ENCODE measurements at regions not wholly inside any gene's neighbourhood (a gene's known extent, or its start where the extent isn't known, plus 50 kb on each side); places are given as distances from the start of the nearest gene placed in this dataset.

DNA sequence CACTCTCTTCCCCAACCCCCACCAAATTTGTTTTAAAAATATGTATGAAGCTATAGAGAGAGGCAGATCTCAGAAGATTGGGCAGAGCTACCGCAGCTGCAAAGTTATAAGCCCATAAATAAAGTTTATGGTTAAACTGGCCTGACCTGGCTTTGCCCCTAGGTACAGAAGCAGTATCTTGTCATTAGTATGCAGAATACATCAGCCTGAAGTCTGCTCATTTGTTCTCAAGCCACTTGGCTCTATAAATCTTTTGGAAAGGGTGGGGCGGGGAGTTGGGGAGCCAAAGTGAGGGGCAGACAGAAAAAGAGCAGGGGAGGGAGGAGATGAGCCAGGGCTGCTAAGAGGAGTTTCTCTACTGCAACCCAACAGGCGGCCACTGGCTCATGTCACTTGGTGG, 113.2 kb downstream of the SOX9 start:
- H3K27me3 ChIP-seq (ENCODE audit: control insufficient read depth in 1 of 2, insufficient read depth in 2 of 2, low read length in 2 of 2), result no peaks in the 10 kb centered on the region
- H3K4me3 ChIP-seq (ENCODE audit: low read depth in 1 of 2, low read length in 2 of 2), result no peak overlapping the region
- no peaks in the 10 kb centered on the region for H3K9me3 ChIP-seq (ENCODE audit: control insufficient read depth in 1 of 2, low read length in 2 of 2)
- H3K27ac ChIP-seq (ENCODE audit: low read depth, low read length), result no peak overlapping the region
- H3K4me1 ChIP-seq (ENCODE audit: control insufficient read depth in 1 of 2, insufficient read depth in 2 of 2, low read length in 2 of 2), result no peaks in the 10 kb centered on the region
- no peak overlapping the region for H3K9ac ChIP-seq (ENCODE audit: low read depth in 1 of 2, low read length in 2 of 2)
- H3K36me3 ChIP-seq (ENCODE audit: control insufficient read depth in 1 of 2, insufficient read depth in 2 of 2, low read length in 2 of 2), result no peaks in the 10 kb centered on the region

DNA sequence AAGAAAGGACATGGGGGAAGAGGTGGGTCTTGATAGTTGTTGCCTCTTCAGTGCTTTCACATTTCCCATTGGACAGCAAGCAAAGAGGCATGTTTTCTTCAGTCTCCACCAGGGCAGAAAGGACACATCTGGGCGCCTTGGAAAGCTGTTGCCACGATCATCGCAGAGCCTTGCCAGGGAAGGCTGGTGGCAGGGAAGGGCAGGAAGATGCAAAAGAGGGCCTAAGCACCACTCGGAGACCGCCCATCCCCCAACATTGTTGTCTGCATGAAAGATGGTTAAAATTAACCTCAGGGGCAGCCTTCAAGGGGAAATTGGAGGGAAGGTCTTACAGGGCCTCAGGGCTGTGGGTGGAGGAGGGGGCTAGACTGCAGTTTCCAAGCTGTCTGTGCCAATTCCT, 114.2 kb downstream of the SOX9 start:
- Histone ChIP-seq H3K36me3 (ENCODE audit: control insufficient read depth in 1 of 2, insufficient read depth in 2 of 2, low read length in 2 of 2) (no peaks in the 10 kb centered on the region), H3K4me1 (ENCODE audit: control insufficient read depth in 1 of 2, insufficient read depth in 2 of 2, low read length in 2 of 2) (no peaks in the 10 kb centered on the region), H3K4me3 (ENCODE audit: low read depth in 1 of 2, low read length in 2 of 2) (no peak overlapping the region), H3K9me3 (ENCODE audit: control insufficient read depth in 1 of 2, low read length in 2 of 2) (no peaks in the 10 kb centered on the region), H3K27ac (ENCODE audit: low read depth, low read length) (no peak overlapping the region), H3K27me3 (ENCODE audit: control insufficient read depth in 1 of 2, insufficient read depth in 2 of 2, low read length in 2 of 2) (no peaks in the 10 kb centered on the region), H3K9ac (ENCODE audit: low read depth in 1 of 2, low read length in 2 of 2) (no peak overlapping the region)

DNA sequence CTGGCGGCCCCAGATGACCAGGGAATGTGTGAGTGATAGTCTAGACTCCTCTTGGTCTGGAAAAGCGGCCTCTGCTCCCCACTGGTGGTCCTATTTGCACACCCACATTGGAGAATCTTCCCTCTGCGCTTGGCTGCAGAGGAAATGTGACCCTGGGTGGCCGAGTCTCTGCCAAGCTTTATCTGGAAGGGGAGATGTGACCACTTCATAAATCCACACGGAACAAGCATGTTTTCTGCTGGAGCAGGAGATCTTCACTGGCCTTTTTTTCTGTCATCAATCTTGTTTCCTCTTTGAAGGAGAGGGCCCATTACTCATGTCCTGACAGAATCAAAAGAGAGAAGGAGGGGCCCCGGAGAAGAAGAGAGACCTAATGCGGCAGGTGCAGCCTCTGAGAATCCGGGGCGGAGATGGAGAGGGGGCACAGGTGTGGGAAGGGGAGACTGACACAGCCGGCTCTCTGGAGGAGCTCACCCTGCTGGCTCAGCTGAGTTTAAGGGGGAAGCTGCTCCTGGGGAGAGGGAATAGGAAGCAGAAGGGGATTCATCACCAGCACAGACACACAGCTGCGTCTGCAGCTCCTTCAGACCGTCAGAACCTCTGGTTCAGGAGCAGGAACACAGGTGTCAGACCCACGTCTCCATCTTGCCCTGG, 116.3 kb downstream of the SOX9 start:
- H3K9me3 ChIP-seq (ENCODE audit: control insufficient read depth in 1 of 2, low read length in 2 of 2), result no peaks in the 10 kb centered on the region
- no peak overlapping the region for H3K4me3 ChIP-seq (ENCODE audit: low read depth in 1 of 2, low read length in 2 of 2)
- H3K27me3 ChIP-seq (ENCODE audit: control insufficient read depth in 1 of 2, insufficient read depth in 2 of 2, low read length in 2 of 2), result no peaks in the 10 kb centered on the region
- H3K4me1 ChIP-seq (ENCODE audit: control insufficient read depth in 1 of 2, insufficient read depth in 2 of 2, low read length in 2 of 2), result no peaks in the 10 kb centered on the region
- no peak overlapping the region for H3K9ac ChIP-seq (ENCODE audit: low read depth in 1 of 2, low read length in 2 of 2)
- no peaks in the 10 kb centered on the region for H3K36me3 ChIP-seq (ENCODE audit: control insufficient read depth in 1 of 2, insufficient read depth in 2 of 2, low read length in 2 of 2)
- H3K27ac ChIP-seq (ENCODE audit: low read depth, low read length), result no peak overlapping the region

DNA sequence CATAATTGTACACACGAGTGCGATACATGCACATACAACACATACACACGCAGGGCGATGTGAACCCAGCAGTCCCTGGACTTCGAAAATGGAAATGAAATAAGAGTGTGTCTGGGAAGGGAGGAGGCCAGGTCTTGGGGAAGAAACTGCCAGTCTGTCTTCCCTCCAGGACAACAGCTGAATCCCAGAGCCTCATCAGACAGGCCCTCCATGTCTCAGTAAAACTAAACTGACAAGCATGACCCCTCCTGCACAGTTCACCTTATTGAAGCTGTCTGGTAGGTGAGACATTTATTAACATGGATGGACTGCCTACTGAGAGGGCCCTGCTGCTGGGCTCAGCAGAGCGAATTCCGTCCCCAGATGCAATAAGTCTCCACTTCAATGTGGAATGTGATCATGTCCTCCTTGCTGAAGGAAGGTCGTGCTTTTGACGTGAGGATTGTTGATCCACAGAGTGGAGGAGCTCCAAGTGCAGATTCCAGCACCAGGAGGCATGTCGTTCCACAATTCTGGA, 117.4 kb downstream of the SOX9 start:
- Histone ChIP-seq H3K9ac (ENCODE audit: low read depth in 1 of 2, low read length in 2 of 2) (no peak overlapping the region), H3K27ac (ENCODE audit: low read depth, low read length) (no peak overlapping the region), H3K4me3 (ENCODE audit: low read depth in 1 of 2, low read length in 2 of 2) (no peak overlapping the region), H3K9me3 (ENCODE audit: control insufficient read depth in 1 of 2, low read length in 2 of 2) (no peaks in the 10 kb centered on the region), H3K27me3 (ENCODE audit: control insufficient read depth in 1 of 2, insufficient read depth in 2 of 2, low read length in 2 of 2) (no peaks in the 10 kb centered on the region), H3K36me3 (ENCODE audit: control insufficient read depth in 1 of 2, insufficient read depth in 2 of 2, low read length in 2 of 2) (no peaks in the 10 kb centered on the region), H3K4me1 (ENCODE audit: control insufficient read depth in 1 of 2, insufficient read depth in 2 of 2, low read length in 2 of 2) (no peaks in the 10 kb centered on the region)

DNA sequence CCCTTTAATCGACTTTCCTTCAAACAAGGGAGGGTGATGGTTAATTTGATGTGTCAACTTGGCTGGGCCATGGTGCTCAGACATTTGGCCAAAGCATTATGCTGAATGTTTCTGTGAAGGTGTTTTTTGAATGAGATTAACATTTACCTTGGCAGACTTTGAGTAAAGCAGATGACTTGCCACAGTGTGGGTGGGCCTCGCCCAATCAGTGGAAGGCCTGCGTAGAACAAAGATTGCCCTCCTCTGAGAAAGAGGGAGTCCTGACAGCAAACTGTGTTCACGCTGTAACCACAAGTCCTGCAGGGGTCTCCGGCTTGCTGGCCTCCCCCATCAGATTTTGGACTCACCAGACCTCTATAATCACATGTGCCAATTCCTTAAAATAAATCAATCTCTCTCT, 118.7 kb downstream of the SOX9 start:
- Histone ChIP-seq H3K4me1 (ENCODE audit: control insufficient read depth in 1 of 2, insufficient read depth in 2 of 2, low read length in 2 of 2) (no peaks in the 10 kb centered on the region), H3K4me3 (ENCODE audit: low read depth in 1 of 2, low read length in 2 of 2) (no peak overlapping the region), H3K9ac (ENCODE audit: low read depth in 1 of 2, low read length in 2 of 2) (no peak overlapping the region), H3K36me3 (ENCODE audit: control insufficient read depth in 1 of 2, insufficient read depth in 2 of 2, low read length in 2 of 2) (no peaks in the 10 kb centered on the region), H3K9me3 (ENCODE audit: control insufficient read depth in 1 of 2, low read length in 2 of 2) (peaks cover 3 to 6% of the 10 kb centered on the region in 2 donors), H3K27me3 (ENCODE audit: control insufficient read depth in 1 of 2, insufficient read depth in 2 of 2, low read length in 2 of 2) (no peaks in the 10 kb centered on the region), H3K27ac (ENCODE audit: low read depth, low read length) (no peak overlapping the region)

DNA sequence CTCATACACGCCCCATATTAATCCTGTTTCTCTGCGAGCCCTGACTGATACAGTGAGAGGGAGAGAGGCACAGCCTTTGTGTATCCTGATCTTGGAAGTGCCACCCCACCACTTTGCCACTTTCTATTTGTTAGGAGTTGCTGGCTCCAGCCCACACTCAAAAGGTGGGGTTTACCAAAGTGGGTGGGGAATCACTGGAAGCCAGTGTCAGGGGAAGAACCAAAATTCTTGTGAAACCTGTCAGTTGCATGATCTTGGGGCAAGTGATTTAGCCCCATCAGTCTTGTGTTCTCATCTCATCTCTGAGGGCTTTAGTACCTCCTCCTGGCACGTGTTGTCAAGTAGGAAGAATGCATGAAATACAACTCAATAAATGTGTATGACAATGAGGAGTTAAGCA, 119.5 kb downstream of the SOX9 start:
- Histone ChIP-seq H3K27ac (ENCODE audit: low read depth, low read length) (no peak overlapping the region), H3K9me3 (ENCODE audit: control insufficient read depth in 1 of 2, low read length in 2 of 2) (peaks cover 3 to 6% of the 10 kb centered on the region in 2 donors), H3K4me3 (ENCODE audit: low read depth in 1 of 2, low read length in 2 of 2) (no peak overlapping the region), H3K4me1 (ENCODE audit: control insufficient read depth in 1 of 2, insufficient read depth in 2 of 2, low read length in 2 of 2) (no peaks in the 10 kb centered on the region), H3K36me3 (ENCODE audit: control insufficient read depth in 1 of 2, insufficient read depth in 2 of 2, low read length in 2 of 2) (no peaks in the 10 kb centered on the region), H3K9ac (ENCODE audit: low read depth in 1 of 2, low read length in 2 of 2) (no peak overlapping the region), H3K27me3 (ENCODE audit: control insufficient read depth in 1 of 2, insufficient read depth in 2 of 2, low read length in 2 of 2) (no peaks in the 10 kb centered on the region)

DNA sequence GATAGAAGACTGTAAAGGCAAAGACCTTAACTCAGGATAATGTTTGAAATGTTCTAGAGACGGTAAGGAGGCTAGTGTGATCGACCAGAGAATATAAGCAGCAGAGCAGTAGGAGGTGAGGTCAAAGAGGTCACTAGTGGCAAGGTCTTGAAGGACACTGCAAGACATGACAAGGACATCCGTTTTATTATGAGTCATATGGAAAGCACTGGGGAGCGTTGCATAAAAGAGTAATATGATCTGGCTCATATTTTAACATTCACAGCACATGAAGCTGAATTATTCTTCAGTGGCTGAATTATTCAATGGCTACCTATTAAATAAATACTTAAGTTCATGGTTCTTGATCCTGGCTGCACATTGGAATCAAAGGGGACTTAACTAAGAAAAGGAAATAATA, 123.7 kb downstream of the SOX9 start:
- Histone ChIP-seq H3K36me3 (ENCODE audit: control insufficient read depth in 1 of 2, insufficient read depth in 2 of 2, low read length in 2 of 2) (no peaks in the 10 kb centered on the region), H3K9me3 (ENCODE audit: control insufficient read depth in 1 of 2, low read length in 2 of 2) (peaks cover 3 to 6% of the 10 kb centered on the region in 2 donors), H3K27ac (ENCODE audit: low read depth, low read length) (no peak overlapping the region), H3K4me3 (ENCODE audit: low read depth in 1 of 2, low read length in 2 of 2) (no peak overlapping the region), H3K27me3 (ENCODE audit: control insufficient read depth in 1 of 2, insufficient read depth in 2 of 2, low read length in 2 of 2) (no peaks in the 10 kb centered on the region), H3K4me1 (ENCODE audit: control insufficient read depth in 1 of 2, insufficient read depth in 2 of 2, low read length in 2 of 2) (peaks cover 4 to 8% of the 10 kb centered on the region in 2 donors), H3K9ac (ENCODE audit: low read depth in 1 of 2, low read length in 2 of 2) (no peak overlapping the region)

DNA sequence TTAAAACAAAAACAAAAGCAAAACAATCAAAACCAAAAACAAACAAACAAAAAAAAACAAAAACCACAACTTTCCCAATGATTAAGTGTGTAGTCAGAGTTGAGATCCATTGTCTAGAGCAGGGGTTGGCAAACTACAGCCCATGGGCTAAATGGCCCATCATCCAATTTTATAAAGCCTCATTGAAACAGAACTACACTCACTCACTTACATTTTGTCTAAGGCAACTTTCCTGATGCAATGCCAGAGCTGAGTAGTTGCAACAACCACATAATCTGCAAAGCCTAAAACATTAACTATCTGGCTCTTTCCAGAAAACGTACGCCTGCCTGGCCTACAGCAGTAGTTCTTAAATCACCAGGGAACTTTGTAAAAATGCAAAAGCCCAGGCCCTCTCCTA, 124.1 kb downstream of the SOX9 start:
- peaks cover 7 to 11% of the 10 kb centered on the region in 2 donors for H3K4me1 ChIP-seq (ENCODE audit: control insufficient read depth in 1 of 2, insufficient read depth in 2 of 2, low read length in 2 of 2)
- H3K27ac ChIP-seq (ENCODE audit: low read depth, low read length), result no peak overlapping the region
- no peaks in the 10 kb centered on the region for H3K36me3 ChIP-seq (ENCODE audit: control insufficient read depth in 1 of 2, insufficient read depth in 2 of 2, low read length in 2 of 2)
- H3K9ac ChIP-seq (ENCODE audit: low read depth in 1 of 2, low read length in 2 of 2), result no peak overlapping the region
- H3K9me3 ChIP-seq (ENCODE audit: control insufficient read depth in 1 of 2, low read length in 2 of 2), result peaks cover 3 to 6% of the 10 kb centered on the region in 2 donors
- no peak overlapping the region for H3K4me3 ChIP-seq (ENCODE audit: low read depth in 1 of 2, low read length in 2 of 2)
- no peaks in the 10 kb centered on the region for H3K27me3 ChIP-seq (ENCODE audit: control insufficient read depth in 1 of 2, insufficient read depth in 2 of 2, low read length in 2 of 2)

DNA sequence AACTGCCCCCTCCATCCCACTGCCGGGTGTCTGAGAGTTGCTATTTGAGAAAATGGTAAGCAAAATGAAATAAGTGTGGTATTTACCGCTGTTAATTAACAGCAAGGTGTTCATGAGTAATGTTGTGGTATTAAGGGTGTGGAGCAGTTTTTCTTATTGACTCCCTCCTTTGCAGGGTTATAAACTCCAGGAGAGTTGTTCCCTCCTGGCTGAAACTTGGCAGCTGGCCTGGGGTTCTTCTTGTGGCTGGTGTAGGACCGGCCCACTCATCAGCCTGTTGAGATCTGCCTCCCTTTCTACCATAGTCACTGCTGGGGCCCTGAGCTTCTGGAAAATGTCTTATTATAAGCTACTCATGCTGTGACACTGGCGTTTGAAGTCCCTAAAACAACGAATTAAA, 128.6 kb downstream of the SOX9 start:
- H3K27ac ChIP-seq (ENCODE audit: low read depth, low read length), result no peak overlapping the region
- no peak overlapping the region for H3K9ac ChIP-seq (ENCODE audit: low read depth in 1 of 2, low read length in 2 of 2)
- H3K4me3 ChIP-seq (ENCODE audit: low read depth in 1 of 2, low read length in 2 of 2), result peak overlapping the region in 1 of 2 donors; percentile 13
- H3K27me3 ChIP-seq (ENCODE audit: control insufficient read depth in 1 of 2, insufficient read depth in 2 of 2, low read length in 2 of 2), result no peaks in the 10 kb centered on the region
- peaks cover 7 to 11% of the 10 kb centered on the region in 2 donors for H3K4me1 ChIP-seq (ENCODE audit: control insufficient read depth in 1 of 2, insufficient read depth in 2 of 2, low read length in 2 of 2)
- H3K9me3 ChIP-seq (ENCODE audit: control insufficient read depth in 1 of 2, low read length in 2 of 2), result no peaks in the 10 kb centered on the region
- H3K36me3 ChIP-seq (ENCODE audit: control insufficient read depth in 1 of 2, insufficient read depth in 2 of 2, low read length in 2 of 2), result no peaks in the 10 kb centered on the region

DNA sequence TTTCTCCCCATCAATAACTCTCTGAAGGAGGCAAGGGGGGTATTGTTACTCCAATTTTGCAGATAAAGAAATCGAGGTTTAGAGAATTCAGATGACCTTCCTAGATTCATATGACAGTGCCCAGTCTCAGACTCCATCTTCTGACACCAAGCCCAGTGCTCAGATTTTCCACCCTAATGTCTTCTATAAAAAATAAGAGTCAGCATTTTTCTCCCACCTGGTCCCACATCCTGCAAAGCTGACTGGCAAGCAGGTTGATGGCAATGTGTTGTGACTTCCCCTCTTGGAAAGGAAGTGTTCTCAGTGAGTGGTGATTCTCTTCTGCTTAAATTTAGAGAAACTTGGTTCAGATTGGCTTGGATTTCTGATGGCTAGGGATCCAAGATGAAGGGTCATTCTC, 129.4 kb downstream of the SOX9 start:
- no peak overlapping the region for H3K27ac ChIP-seq (ENCODE audit: low read depth, low read length)
- H3K4me3 ChIP-seq (ENCODE audit: low read depth in 1 of 2, low read length in 2 of 2), result no peak overlapping the region
- no peaks in the 10 kb centered on the region for H3K9me3 ChIP-seq (ENCODE audit: control insufficient read depth in 1 of 2, low read length in 2 of 2)
- H3K4me1 ChIP-seq (ENCODE audit: control insufficient read depth in 1 of 2, insufficient read depth in 2 of 2, low read length in 2 of 2), result peaks cover 11 to 14% of the 10 kb centered on the region in 2 donors
- no peaks in the 10 kb centered on the region for H3K27me3 ChIP-seq (ENCODE audit: control insufficient read depth in 1 of 2, insufficient read depth in 2 of 2, low read length in 2 of 2)
- H3K36me3 ChIP-seq (ENCODE audit: control insufficient read depth in 1 of 2, insufficient read depth in 2 of 2, low read length in 2 of 2), result no peaks in the 10 kb centered on the region
- H3K9ac ChIP-seq (ENCODE audit: low read depth in 1 of 2, low read length in 2 of 2), result no peak overlapping the region

All from duodenal mucosa (tissue), 2 donors.